Heart left ventricle (tissue), 16 donors: ENCODE measurements at regions not wholly inside any gene's neighbourhood (a gene's known extent, or its start where the extent isn't known, plus 50 kb on each side); places are given as distances from the start of the nearest gene placed in this dataset.

Experiments used
- ATAC-seq, 4 donors: fragments of 200-7000 bp; cut with Tn5 transposase; one replicate each; pipeline ENCODE4 v1.9.1; 2020 to 2022; ENCODE audit warnings: moderate library complexity in 4 of 4, mild to moderate bottlenecking in 3 of 4, moderate number of reproducible peaks in 1 of 4
- DNase-seq, 5 donors: peaks; one replicate each; pipeline ENCODE4 v3.0.0-alpha.2; 2020
- H3K27ac ChIP-seq, 12 donors: fragments of 200-600 bp; sonication (generic) in 4 of 12; one replicate each; pipeline versions ENCODE4 v1.5.0 to v1.8.0; 2016 to 2022; ENCODE audit warnings: mild to moderate bottlenecking in 2 of 12
- H3K27me3 ChIP-seq, 9 donors: fragments of 200-600 bp; sonication (generic) in 2 of 9; one replicate each; pipeline versions ENCODE4 v1.5.1 to v1.8.0; 2016 to 2022; ENCODE audit warnings: mild to moderate bottlenecking in 3 of 9
- H3K36me3 ChIP-seq, 9 donors: fragments of 200-600 bp; sonication (generic) in 2 of 9; one replicate each; pipeline versions ENCODE4 v1.5.0 to v1.8.0; 2018 to 2022; ENCODE audit warnings: mild to moderate bottlenecking in 2 of 9
- H3K4me1 ChIP-seq, 12 donors: fragments of 200-600 bp; sonication (generic) in 4 of 12; one replicate each; pipeline versions ENCODE4 v1.5.0 to v1.8.0; 2016 to 2022; ENCODE audit warnings: mild to moderate bottlenecking in 3 of 12
- H3K4me3 ChIP-seq, 12 donors: fragments of 200-600 bp; sonication (generic) in 4 of 12; one replicate each; pipeline versions ENCODE4 v1.5.0 to v1.8.0; 2017 to 2022; ENCODE audit warnings: mild to moderate bottlenecking in 9 of 12, moderate library complexity in 4 of 12
- H3K9me3 ChIP-seq, 12 donors: fragments of 200-600 bp; sonication (generic) in 4 of 12; one replicate each; pipeline versions ENCODE4 v1.5.0 to v1.8.0; 2016 to 2022; ENCODE audit warnings: mild to moderate bottlenecking in 1 of 12
- CTCF ChIP-seq, 12 donors: fragments of 200-600 bp; sonication (generic) in 4 of 12; IDR thresholded peaks; one replicate each; pipeline versions ENCODE4 v1.5.0 to v1.8.0; 2018 to 2022; ENCODE audit warnings: antibody characterized with exemption in 12 of 12, mild to moderate bottlenecking in 5 of 12
- POLR2A ChIP-seq, 2 donors: fragments of 450-650 bp; IDR thresholded peaks; one replicate each; pipeline ENCODE4 v1.6.1; 2017; ENCODE audit warnings: antibody characterized with exemption in 2 of 2, mild to moderate bottlenecking in 2 of 2, moderate library complexity in 2 of 2
- WGBS, 4 donors: extraction: QIAGEN DNeasy Blood & Tissue Kit in 2 of 4; methylation state at CpG; one replicate each; pipeline versions ENCODE4 v1.1.5 to v1.1.7; 2013 to 2018; 5-methylcytosine and 5-hydroxymethylcytosine counted together
- intact Hi-C, 10 donors: fragments of 100-400 bp; cut with DNase I; formaldehyde crosslinking; loops; one replicate each; pipeline versions ENCODE4 v1.11.1 to v1.14.2; 2022
- donor health status: ischemic (EF 13 %, LVEDD 7.1; RV severe dilation, severe dysfunction).
- donor health status: healthy with polysubstance abuse.
- donor health status: DM: no; HTN: yes; CAD: no.
- donor health status: DM: no; HTN: no; CAD: no.
- donor health status: ischemic (EF 25% LVEDD 6.9; RV normal size, moderate dysfunction).
- donor health status: ischemic (EF 25% LVEDD 5.7; RV mildly dilated, moderate dysfunction).
- donor health status: healthy.
- donor health status: DM: yes; HTN: yes; CAD: no.
- donor health status: ischemic (EF 35%, LVEDD 5.7; RV mildly dilated, moderate dysfunction).
- donor health status: nonischemic (EF 11% LVEDD 7.7; RV severe dilation, severe dysfunction).
- donor health status: DM: yes; HTN: yes; CAD: no.
- donor health status: PGD.
- donor health status: ischemic (EF 29% LVEDD 5.4; RV normal size, mild dysfunction).
- donor health status: nonischemic (EF 23%, LVEDD 6.1; RV moderate dilation, normal function).

- H3K27ac ChIP-seq, result no peak overlapping the region
- H3K9me3 ChIP-seq, result peaks cover 0 to 17% (median 8%) of the 10 kb centered on the region in 12 donors
- no peaks in the 10 kb centered on the region for H3K36me3 ChIP-seq
- TF ChIP-seq CTCF (IDR thresholded peaks at IDR 0.05) (no peak), POLR2A (IDR thresholded peaks at IDR 0.05) (no peak)
- no peak for ATAC-seq
- no peak overlapping the region for H3K4me3 ChIP-seq
- no peaks in the 10 kb centered on the region for H3K27me3 ChIP-seq
- intact Hi-C loops, result no loop called here
- DNase-seq, result no peak
- 62 to 73% (median 69%) methylated on average over 2 of the region's 2 CpGs for WGBS, 4 donors
- no peaks in the 10 kb centered on the region for H3K4me1 ChIP-seq
Measured at GRCh38 chr21:28375708-28376385, 616.8 kb downstream of the LTN1 start.

DNA sequence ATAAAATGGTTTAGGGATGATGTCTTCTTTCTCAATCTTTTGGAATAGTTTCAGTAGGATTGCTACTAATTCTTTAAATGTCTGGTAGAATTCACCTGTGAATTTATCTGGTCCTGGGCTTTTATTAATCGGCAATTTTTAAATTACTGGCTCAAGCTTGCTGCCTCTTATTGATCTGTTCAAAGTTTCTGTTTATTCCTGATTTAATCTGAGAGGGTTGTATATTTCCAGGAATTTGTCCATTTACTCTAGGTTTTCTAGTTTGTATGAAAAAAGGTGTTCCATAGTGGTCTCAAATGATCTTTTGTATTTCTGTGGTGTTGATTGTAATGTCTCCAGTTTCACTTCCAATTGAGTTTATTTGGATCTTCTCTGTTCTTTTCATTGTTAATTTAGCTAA is 617.8 kb downstream of the LTN1 start:
- Histone ChIP-seq H3K27ac (no peak overlapping the region), H3K36me3 (no peaks in the 10 kb centered on the region), H3K27me3 (no peaks in the 10 kb centered on the region), H3K4me3 (no peak overlapping the region), H3K4me1 (no peaks in the 10 kb centered on the region), H3K9me3 (peaks cover 0 to 21% (median 8%) of the 10 kb centered on the region in 12 donors)
- no peak for TF ChIP-seq CTCF (IDR thresholded peaks at IDR 0.05)
- no peak for TF ChIP-seq POLR2A (IDR thresholded peaks at IDR 0.05)
- no peak for ATAC-seq
- DNase-seq, result no peak
- 93 to 100% (median 99%) methylated on average over 1 of the region's 1 CpG for WGBS, 4 donors
- intact Hi-C loops, result no loop called here

- WGBS, 4 donors, result 84 to 94% (median 93%) methylated on average over 4 of the region's 4 CpGs
- ATAC-seq (no peak), DNase-seq (no peak)
- Histone ChIP-seq H3K9me3 (peaks cover 0 to 21% (median 8%) of the 10 kb centered on the region in 12 donors), H3K27ac (no peak overlapping the region), H3K27me3 (no peaks in the 10 kb centered on the region), H3K4me3 (no peak overlapping the region), H3K36me3 (no peaks in the 10 kb centered on the region), H3K4me1 (no peaks in the 10 kb centered on the region)
- intact Hi-C loops, result no loop called here
- TF ChIP-seq CTCF (IDR thresholded peaks at IDR 0.05) (no peak), POLR2A (IDR thresholded peaks at IDR 0.05) (no peak)
Measured at GRCh38 chr21:28371713-28372112, 621.0 kb downstream of the LTN1 start.

- TF ChIP-seq CTCF (IDR thresholded peaks at IDR 0.05) (no peak), POLR2A (IDR thresholded peaks at IDR 0.05) (no peak)
- no peak overlapping the region for H3K4me3 ChIP-seq
- intact Hi-C loops, result loop anchor here in 1 of 10 donors (10.0 kb wide), 1 partner anchor 146 kb away; no protein-coding TSS in a partner anchor
- no peaks in the 10 kb centered on the region for H3K27me3 ChIP-seq
- no peak for DNase-seq
- H3K4me1 ChIP-seq, result no peaks in the 10 kb centered on the region
- ATAC-seq, result no peak
- H3K27ac ChIP-seq, result no peak overlapping the region
- H3K9me3 ChIP-seq, result no peaks in the 10 kb centered on the region
- no peaks in the 10 kb centered on the region for H3K36me3 ChIP-seq
Measured at GRCh38 chr21:28359300-28359699, 633.4 kb downstream of the LTN1 start.
